PC-9 (cell line): ENCODE measurements at regions not wholly inside any gene's neighbourhood (a gene's known extent, or its start where the extent isn't known, plus 50 kb on each side); places are given as distances from the start of the nearest gene placed in this dataset.

Source experiments
- BruUV-seq: library from RNA; stranded (reverse); fragments of 400-500 nt; replicated peaks from 2 replicates; lab custom pipeline; 2021; lab: Mats Ljungman, UMichigan
- CTCF ChIA-PET: fragments of 300-600 bp; sonication (Branson Sonifier 250); formaldehyde crosslinking; loops from one replicate; lab custom pipeline; 2022; ENCODE audit warnings: antibody characterized with exemption; lab: Charles Lee
- POLR2A ChIA-PET: fragments of 300-600 bp; sonication (Branson Sonifier 250); formaldehyde crosslinking; loops from one replicate; lab custom pipeline; 2022; ENCODE audit warnings: antibody characterized with exemption; ENCODE audit not compliant: unreplicated experiment; lab: Charles Lee
- DNase-seq, 2 experiments: peaks; one replicate each; pipeline versions ENCODE4 v3.0.0 to v3.0.0-alpha.2; 2015 to 2022; ENCODE audit warnings: mixed read lengths in 1 of 2
- H2AFZ ChIP-seq: fragments of 200-600 bp; sonication (generic); 2 replicates; pipeline ENCODE4 v1.8.1; 2017; ENCODE audit warnings: antibody characterized with exemption
- H3F3A ChIP-seq: fragments of 200-600 bp; sonication (generic); 2 replicates; pipeline ENCODE4 v1.8.1; 2017; ENCODE audit warnings: antibody characterized with exemption, mild to moderate bottlenecking, low read depth; ENCODE audit not compliant: insufficient read depth
- H3K27ac ChIP-seq: fragments of 200-600 bp; sonication (generic); 2 replicates; pipeline ENCODE4 v1.6.1; 2016; ENCODE audit warnings: mixed run types
- H3K27me3 ChIP-seq: fragments of 200-600 bp; sonication (generic); 2 replicates; pipeline ENCODE4 v1.6.1; 2016; ENCODE audit warnings: low read depth, mixed run types; ENCODE audit not compliant: insufficient read depth
- H3K36me3 ChIP-seq: fragments of 200-600 bp; sonication (generic); 2 replicates; pipeline ENCODE4 v1.6.1; 2016; ENCODE audit warnings: low read depth, mixed run types
- H3K4me1 ChIP-seq: fragments of 200-600 bp; sonication (generic); replicated peaks from 2 replicates; pipeline ENCODE4 v1.6.1; 2016; ENCODE audit warnings: mixed run types; ENCODE audit not compliant: insufficient read depth
- H3K4me2 ChIP-seq: fragments of 200-600 bp; sonication (generic); 2 replicates; pipeline ENCODE4 v1.6.1; 2017; ENCODE audit warnings: mixed run types
- H3K4me3 ChIP-seq: fragments of 200-600 bp; sonication (generic); 2 replicates; pipeline ENCODE4 v1.6.1; 2016; ENCODE audit warnings: mixed run types
- H3K79me2 ChIP-seq: fragments of 200-600 bp; sonication (generic); 2 replicates; pipeline ENCODE4 v1.6.1; 2017; ENCODE audit warnings: low read depth, mixed run types
- H3K9me2 ChIP-seq: fragments of 200-600 bp; sonication (generic); 2 replicates; pipeline ENCODE4 v1.8.1; 2017; ENCODE audit warnings: mild to moderate bottlenecking; ENCODE audit not compliant: insufficient read depth
- H3K9me3 ChIP-seq: fragments of 200-600 bp; sonication (generic); 2 replicates; pipeline ENCODE4 v1.8.1; 2016; ENCODE audit warnings: low read depth; ENCODE audit not compliant: insufficient read depth
- H4K20me1 ChIP-seq: fragments of 200-600 bp; sonication (generic); 2 replicates; pipeline ENCODE4 v1.8.1; 2017; ENCODE audit not compliant: insufficient read depth
- CTCF ChIP-seq: fragments of 200-600 bp; sonication (generic); conservative IDR thresholded peaks from 2 replicates; pipeline ENCODE4 v1.6.1; 2017; ENCODE audit warnings: mixed run types, antibody characterized with exemption, mild to moderate bottlenecking, moderate library complexity
- EZH2 ChIP-seq: fragments of 200-600 bp; sonication (generic); IDR thresholded peaks from 2 replicates; pipeline ENCODE4 v1.8.0; 2017; ENCODE audit warnings: antibody characterized with exemption, low read depth
- intact Hi-C: fragments of 100-400 bp; cut with micrococcal nuclease; formaldehyde crosslinking; loops from one replicate; pipeline ENCODE4 v1.10.0; 2022; ENCODE audit not compliant: unreplicated experiment

- intact Hi-C loops = no loop called here
- H3K4me2 ChIP-seq = no peak overlapping the region
- CTCF ChIA-PET = no interaction called here
- no peak for DNase-seq
- POLR2A ChIA-PET = no interaction called here
- H3K4me1 ChIP-seq = 0 out of 2 replicates have a peak, but pooled peaks cover 3% of the 10 kb centered on the region
- peaks cover 7% of the 10 kb centered on the region; the same call in 1 of the 2 replicates for H3K27me3 ChIP-seq
- H2AFZ ChIP-seq = no peak overlapping the region
- no peak overlapping the region for H3K27ac ChIP-seq
- H3K4me3 ChIP-seq = no peak overlapping the region
- no peaks in the 10 kb centered on the region for H3K9me2 ChIP-seq
- BruUV-seq = no TSS peak
- H3K79me2 ChIP-seq = no peaks in the 10 kb centered on the region
- no peaks in the 10 kb centered on the region for H3F3A ChIP-seq
- no peaks in the 10 kb centered on the region for H3K36me3 ChIP-seq
- H4K20me1 ChIP-seq = no peaks in the 10 kb centered on the region
- H3K9me3 ChIP-seq = no peaks in the 10 kb centered on the region
- TF ChIP-seq EZH2 (no peak), CTCF (no peak)
Measured at GRCh38 chr5:141746395-141746794, 64.4 kb upstream of the ARAP3 start.

GRCh38 chr5:141745390-141745789 is 63.4 kb upstream of the ARAP3 start:
- intact Hi-C loops = no loop called here
- Histone ChIP-seq H3K79me2 (no peaks in the 10 kb centered on the region), H3K27me3 (peaks cover 7% of the 10 kb centered on the region; the same call in 1 of the 2 replicates)

GRCh38 chr5:141743866-141744272 is 61.8 kb upstream of the ARAP3 start:
- Histone ChIP-seq H3K9me3 (no peaks in the 10 kb centered on the region), H3K4me1 (0 out of 2 replicates have a peak, but pooled peaks cover 3% of the 10 kb centered on the region), H3K79me2 (no peaks in the 10 kb centered on the region), H3K4me3 (no peak overlapping the region), H3K9me2 (no peaks in the 10 kb centered on the region), H4K20me1 (no peaks in the 10 kb centered on the region), H3K4me2 (no peak overlapping the region), H3F3A (no peaks in the 10 kb centered on the region), H2AFZ (no peak overlapping the region), H3K27me3 (peaks cover 7% of the 10 kb centered on the region; the same call in 1 of the 2 replicates), H3K27ac (no peak overlapping the region), H3K36me3 (no peaks in the 10 kb centered on the region)
- ChIA-PET CTCF (no interaction called here), POLR2A (no interaction called here)
- TF ChIP-seq CTCF (no peak), EZH2 (no peak)
- BruUV-seq = no TSS peak
- no peak for DNase-seq
- intact Hi-C loops = no loop called here

More at GRCh38 chr5:141745390-141745789, 63.4 kb upstream of the ARAP3 start:
- TF ChIP-seq CTCF = no peak
- no peak for TF ChIP-seq EZH2
- no peaks in the 10 kb centered on the region for H4K20me1 ChIP-seq
- H3F3A ChIP-seq = no peaks in the 10 kb centered on the region
- 0 out of 2 replicates have a peak, but pooled peaks cover 3% of the 10 kb centered on the region for H3K4me1 ChIP-seq
- BruUV-seq = no TSS peak
- no peaks in the 10 kb centered on the region for H3K9me3 ChIP-seq
- H3K27ac ChIP-seq = no peak overlapping the region
- CTCF ChIA-PET = no interaction called here
- H3K4me2 ChIP-seq = no peak overlapping the region
- no peaks in the 10 kb centered on the region for H3K9me2 ChIP-seq
- no peaks in the 10 kb centered on the region for H3K36me3 ChIP-seq
- H3K4me3 ChIP-seq = no peak overlapping the region
- no peak for DNase-seq
- H2AFZ ChIP-seq = no peak overlapping the region
- POLR2A ChIA-PET = no interaction called here
